GM10266 (cell line): ENCODE measurements at regions not wholly inside any gene's neighbourhood (a gene's known extent, or its start where the extent isn't known, plus 50 kb on each side); places are given as distances from the start of the nearest gene placed in this dataset.

Experiments used
- DNase-seq: peaks from one replicate; pipeline ENCODE4 v3.0.0; 2012; ENCODE audit errors: extremely low spot score
- CTCF ChIP-seq: IDR thresholded peaks from 2 replicates; pipeline ENCODE4 v1.5.1; 2012; ENCODE audit warnings: mild to moderate bottlenecking, low read depth; ENCODE audit not compliant: control insufficient read depth, insufficient read depth; ENCODE audit errors: missing control alignments

GRCh38 chr13:22198641-22199217, 527.9 kb downstream of the FGF9 start:
- TF ChIP-seq CTCF: no peak
- no peak for DNase-seq

GRCh38 chr13:22200440-22200839, 529.6 kb downstream of the FGF9 start:
- no peak for DNase-seq
- no peak for TF ChIP-seq CTCF

DNA sequence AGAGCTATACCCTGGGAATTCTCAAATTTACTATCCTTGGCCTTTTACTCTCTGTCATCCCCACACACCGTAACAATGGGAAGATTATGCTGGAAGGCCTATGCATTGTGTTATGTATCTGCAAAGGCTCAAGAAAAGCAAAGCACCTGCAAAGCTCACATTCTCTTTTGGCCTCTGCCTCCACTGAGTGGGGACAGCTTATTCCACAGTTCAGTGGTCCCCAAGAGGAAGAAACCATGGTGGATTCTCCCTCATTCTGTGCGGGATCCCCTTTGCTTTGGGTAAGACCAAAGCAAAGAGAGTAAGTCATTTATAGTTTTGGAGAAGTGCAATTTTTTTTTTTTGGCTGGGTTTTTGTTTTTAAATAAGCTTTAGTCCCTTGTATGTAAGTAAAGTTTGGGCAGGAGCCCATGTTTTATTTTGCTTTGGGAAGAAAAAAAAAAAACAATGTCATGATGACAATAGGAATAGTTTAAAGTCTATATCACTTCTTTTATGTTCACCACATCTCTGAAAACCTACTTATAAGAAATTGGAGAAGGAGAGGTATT, 530.6 kb downstream of the FGF9 start:
- no peak for DNase-seq
- no peak for TF ChIP-seq CTCF

DNA sequence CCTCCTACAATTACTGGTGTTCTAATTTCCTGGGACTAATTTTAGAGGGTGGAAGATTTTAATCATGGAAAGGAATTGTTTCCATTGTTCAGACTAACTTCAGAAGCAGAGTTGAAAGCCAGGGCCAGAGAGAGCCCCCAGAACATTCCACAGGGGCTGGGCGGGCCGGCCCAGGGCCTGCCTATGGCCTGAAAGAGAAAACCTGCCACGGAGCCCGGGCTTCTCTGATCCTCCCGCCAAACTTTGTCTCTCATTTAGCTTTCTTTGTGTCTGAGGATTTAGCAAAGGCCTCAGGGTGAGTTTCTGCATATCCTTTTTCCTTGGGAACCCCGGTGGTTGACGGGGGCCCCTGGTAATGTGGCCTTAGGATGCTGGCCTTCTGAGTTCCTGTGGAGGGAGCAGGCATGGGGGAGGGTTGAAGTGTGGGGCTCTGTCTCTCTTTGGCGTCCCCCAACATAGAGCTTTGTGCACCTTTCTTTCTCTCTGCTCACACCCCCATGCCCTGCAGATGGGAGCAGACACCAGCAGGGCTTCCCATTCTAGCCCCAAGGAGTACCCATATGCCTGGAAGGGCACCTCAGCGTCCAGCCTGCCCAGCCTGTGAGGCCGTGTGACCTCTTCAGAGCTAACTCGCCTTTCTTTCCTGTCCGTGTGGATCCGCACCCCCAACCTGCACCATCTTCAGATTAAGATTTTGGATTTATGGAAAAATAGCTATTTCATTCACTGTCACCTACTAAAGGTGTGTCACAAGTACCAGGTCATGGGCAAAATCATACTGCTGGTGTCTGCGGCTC, 539.5 kb downstream of the FGF9 start:
- no peak for DNase-seq
- TF ChIP-seq CTCF: no peak

GRCh38 chr13:22211876-22212275, 541.0 kb downstream of the FGF9 start:
- DNase-seq: no peak
- TF ChIP-seq CTCF: no peak

DNA sequence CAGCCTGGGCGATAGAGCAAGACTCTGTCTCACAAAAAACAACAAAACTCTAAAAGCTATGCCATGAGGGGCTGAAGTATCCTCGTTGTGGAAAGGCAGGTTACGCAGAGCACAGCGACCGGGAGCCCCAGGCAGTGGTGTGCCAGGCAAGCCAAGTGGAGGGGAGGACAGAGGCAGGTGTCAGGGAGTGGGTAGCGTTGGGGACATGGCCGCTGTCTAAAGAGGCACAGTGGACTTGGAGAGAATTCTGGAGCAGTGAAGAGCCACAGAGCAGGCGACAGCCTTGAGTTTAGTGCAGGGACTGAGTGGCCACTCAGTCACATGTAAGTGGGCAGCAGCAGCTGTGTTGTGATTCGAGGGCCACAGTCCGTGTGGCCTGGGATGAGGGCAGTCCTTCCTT, 541.7 kb downstream of the FGF9 start:
- TF ChIP-seq CTCF: no peak
- DNase-seq: no peak

GRCh38 chr13:22214184-22214583, 543.3 kb downstream of the FGF9 start:
- DNase-seq: no peak

More at GRCh38 chr13:22214184-22214583, 543.3 kb downstream of the FGF9 start:
- TF ChIP-seq CTCF: no peak
